G401 (cell line): ENCODE measurements at regions not wholly inside any gene's neighbourhood (a gene's known extent, or its start where the extent isn't known, plus 50 kb on each side); places are given as distances from the start of the nearest gene placed in this dataset.
"Not testable (repeated sequence)": the region's sequence is repeated elsewhere in the genome, so short reads cannot be mapped to it uniquely, and the experiment has no call there.

Experiments used
- DNase-seq: peaks from one replicate; pipeline ENCODE4 v3.0.0-alpha.2; 2015; ENCODE audit warnings: low spot score
- in situ Hi-C: cut with HindIII; loops from 2 replicates; pipeline ENCODE4 v1.10.0; 2016; ENCODE audit warnings: low sequenced_read_pairs, mixed read lengths

DNA sequence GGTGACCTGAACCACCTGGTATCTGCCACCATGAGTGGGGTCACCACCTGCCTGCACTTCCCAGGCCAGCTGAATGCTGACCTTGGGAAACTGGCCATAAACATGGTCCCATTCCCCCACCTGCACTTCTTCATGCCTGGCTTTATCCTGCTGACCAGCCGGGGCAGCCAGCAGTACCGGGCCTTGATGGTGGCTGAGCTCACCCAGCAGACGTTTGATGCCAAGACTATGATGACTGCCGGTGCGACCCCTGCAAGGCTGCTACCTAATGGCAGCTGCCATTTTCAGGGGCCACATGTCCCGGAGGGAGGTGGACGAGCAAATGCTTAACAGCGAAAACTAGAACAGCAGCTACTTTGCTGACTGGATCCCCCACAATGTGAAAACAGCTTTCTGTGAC, 67.5 kb upstream of the FAM241A start:
- in situ Hi-C loops = no loop called here

DNA sequence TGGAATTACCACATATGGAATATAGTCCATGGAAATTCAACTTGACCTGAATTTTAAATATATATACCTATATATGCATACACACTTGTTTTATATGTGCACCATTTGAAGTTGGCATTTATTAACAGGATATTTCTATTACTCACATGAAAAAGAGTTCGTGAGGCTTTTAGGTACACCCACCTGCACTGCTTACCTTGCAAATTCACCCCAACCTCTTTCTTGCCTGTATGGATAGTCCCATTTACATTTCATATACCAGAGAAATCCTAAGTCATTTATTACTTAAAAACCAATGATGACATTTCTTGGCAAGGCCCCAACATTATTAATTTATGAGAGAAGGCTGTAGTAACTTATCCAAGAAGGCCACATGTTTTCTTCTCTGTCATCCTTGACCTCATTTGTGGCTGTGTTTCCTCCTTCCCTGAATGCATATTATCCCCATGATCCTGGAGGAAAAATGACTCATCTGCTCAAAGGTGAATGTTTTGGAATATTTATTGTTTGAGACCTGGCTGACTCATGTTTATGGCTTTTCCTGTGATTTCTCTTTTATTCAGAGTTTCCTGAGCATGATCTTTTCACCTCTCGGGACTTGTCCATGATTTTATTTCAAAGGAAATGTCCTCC, 62.2 kb upstream of the FAM241A start:
- DNase-seq = no peak
- in situ Hi-C loops = no loop called here

More for the DNA sequence above, 67.5 kb upstream of the FAM241A start:
- DNase-seq = no peak

DNA sequence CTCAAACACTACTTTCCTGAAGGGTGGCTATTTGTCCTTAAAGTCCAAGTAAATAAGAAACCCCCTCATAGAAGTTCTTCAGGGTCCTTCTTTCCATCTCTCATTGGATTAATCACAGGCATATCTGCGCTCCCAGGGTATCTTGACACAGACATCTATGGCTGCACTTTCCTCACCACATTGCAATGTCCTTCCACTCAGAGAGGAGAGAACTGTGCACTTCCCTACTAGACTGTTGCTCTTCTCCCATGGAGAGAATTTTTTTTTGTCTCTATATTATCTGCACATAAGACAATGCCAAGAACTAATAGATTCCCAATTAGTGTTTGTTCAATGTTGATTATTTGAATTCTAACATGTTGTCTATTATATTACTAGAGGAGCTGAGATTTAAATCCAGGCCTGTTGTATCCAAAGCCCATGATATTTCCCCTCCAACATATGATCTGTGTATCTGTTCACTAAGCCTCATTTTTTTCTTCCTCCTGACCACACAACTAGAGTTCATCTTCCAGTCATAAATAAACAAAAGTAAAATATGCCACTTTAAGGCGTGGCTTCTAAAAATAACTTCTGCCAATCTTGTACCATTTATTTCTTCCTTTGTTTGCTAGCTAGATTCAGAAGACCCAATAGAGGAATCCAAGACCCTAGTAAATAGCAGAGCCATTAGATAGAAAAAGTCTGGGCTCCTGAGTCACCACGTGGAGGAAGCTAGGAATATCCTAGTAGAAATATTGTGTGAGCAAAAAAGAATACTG, 61.5 kb upstream of the FAM241A start:
- DNase-seq = no peak
- in situ Hi-C loops = no loop called here

DNA sequence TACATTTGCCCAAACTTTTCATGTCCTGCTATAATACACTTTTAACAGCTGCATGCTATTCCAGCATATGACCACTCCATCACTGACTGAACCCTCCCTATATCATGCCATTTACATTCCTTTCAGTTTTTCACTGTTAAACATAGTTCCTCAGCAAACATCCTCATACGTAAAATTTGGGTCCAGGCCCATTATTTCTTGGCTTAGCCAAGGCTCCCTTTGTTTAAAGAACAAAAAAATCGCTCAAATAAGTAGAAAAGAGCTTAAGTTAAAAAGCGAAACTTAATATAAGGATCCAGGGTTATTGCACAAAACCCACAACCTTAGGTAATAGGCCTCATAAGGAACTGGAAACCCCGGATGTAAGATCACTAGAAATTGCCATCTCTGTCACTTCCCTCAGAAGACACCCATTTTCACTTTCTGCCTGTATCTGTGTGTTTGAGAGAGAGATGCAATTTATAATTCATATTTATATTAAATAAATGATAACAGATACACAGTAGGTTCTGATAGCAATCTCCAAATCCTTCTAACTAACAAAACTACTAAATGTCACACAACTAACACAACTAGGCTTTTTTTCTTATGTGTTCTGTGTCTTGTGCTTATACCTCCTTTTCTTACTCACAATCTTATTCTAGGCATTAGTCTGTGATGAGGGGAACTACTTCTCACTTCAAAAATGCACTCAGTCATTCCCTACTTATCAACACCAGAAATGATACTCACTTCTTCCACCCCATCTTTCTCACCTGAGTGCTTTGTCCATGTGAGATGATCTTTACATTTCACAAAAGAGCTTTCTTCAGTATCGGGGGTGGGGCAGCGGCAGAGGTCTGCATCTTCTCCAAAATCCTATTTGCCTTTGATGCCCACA, 59.9 kb upstream of the FAM241A start:
- no peak for DNase-seq
- in situ Hi-C loops = no loop called here

DNA sequence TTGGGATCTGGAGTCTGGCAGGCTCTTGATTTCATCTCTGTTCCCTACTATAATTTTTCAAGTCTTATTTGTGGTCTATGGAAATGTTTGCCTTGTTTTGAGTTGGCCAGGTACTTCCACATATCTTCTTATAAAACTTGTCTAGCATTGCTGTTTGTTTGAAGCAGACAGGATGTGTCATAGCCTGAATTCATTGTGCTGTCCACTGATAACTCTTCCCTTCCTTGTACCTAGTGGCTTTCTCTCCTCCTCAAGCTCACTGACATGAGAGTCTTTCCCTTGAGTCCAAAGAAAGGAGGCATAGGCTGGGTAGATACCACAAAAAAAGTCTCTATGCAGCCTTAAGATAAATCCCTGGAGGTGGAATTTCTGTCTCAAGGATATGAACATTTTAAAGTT, 59.2 kb upstream of the FAM241A start:
- in situ Hi-C loops = no loop called here

DNA sequence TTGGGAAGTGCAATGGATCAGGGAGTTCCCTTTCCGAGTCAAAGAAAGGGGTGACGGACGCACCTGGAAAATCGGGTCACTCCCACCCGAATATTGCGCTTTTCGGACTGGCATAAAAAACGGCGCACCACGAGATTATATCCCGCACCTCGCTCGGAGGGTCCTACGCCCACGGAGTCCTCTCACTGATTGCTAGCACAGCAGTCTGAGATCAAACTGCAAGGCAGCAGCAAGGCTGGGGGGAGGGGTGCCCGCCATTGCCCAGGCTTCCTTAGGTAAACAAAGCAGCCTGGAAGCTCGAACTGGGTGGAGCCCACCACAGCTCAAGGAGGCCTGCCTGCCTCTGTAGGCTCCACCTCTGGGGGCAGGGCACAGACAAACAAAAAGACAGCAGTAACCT, 58.6 kb upstream of the FAM241A start:
- DNase-seq, in situ Hi-C loops: not testable (repeated sequence)

More for the DNA sequence above, 59.2 kb upstream of the FAM241A start:
- no peak for DNase-seq

DNA sequence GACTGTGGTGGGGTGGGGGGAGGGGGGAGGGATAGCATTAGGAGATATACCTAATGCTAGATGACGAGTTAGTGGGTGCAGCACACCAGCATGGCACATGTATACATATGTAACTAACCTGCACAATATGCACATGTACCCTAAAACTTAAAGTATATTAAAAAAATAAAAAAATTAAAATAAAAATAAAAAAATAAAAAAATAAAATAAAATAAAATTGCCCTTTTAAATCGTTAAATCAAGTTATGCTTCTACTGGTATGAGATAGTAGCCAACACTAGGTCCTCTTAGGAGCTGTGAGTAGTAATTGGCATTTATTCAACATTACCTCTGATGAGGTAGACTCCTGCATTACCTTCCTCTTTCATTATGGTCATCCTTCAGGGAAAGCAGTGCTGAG, 52.9 kb upstream of the FAM241A start:
- in situ Hi-C loops = not testable (repeated sequence)

DNA sequence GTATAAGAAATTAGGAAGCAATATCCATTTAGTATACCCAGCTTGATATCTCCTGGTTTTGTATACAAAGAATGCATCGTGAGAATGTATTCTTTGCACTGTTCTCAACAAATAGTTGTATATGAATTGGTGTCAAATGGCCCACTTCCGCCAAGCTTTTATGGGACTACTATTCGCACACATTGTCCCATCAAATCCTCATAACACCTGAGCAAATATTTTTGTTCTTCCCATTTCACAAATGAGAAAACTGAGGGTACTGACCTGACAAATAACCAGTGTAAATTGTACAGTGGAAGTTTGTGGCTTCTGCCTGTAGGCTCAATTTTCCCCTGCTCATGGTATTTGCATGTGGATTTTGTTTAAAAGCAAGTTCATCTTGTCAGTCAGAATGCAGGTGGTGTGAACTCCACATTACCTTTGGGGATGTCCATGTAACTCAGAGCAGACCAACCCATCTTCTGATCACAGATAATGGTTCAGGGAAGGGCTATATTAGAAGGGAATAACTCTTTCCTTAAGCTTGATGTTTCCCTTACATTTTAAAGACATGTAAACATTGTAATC, 51.5 kb upstream of the FAM241A start:
- in situ Hi-C loops = no loop called here
- DNase-seq = no peak

More for the DNA sequence above, 52.9 kb upstream of the FAM241A start:
- not testable (repeated sequence) for DNase-seq

DNA sequence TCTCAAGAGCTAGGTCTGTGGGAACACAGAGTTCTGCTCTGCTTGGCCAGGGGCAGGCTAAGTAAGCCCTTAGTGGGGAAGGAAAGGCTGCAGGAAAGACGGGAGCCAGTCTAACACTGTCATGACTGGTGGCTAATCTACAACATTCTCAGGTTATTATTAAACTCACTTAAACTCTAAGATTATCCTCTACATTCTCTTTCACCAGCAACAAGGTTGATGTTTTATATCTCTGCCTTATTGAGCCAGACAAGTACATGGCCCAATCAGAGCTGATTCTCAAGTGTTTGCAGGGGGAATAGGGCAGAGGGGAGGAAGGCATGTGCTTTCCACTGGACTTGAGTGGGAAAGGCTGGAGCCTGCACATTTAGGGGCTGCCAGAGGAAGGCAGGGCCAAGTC, 50.9 kb upstream of the FAM241A start:
- no peak for DNase-seq
- in situ Hi-C loops = no loop called here
